ENCODE measurements at regions not wholly inside any gene's neighbourhood (a gene's known extent, or its start where the extent isn't known, plus 50 kb on each side); places are given as distances from the start of the nearest gene placed in this dataset.

- 0% methylated on average over 1 of the region's 1 CpG for WGBS (ENCODE audit: missing lambda C conversion rate)
- ATAC-seq (no peak), FAIRE-seq (no peak)
Observed at GRCh38 chr4:134787315-134787714, 585.7 kb upstream of the PABPC4L start.

GRCh38 chr4:134780244-134780643 is 578.7 kb upstream of the PABPC4L start:
- ChIA-PET POLR2A (no interaction called here), CTCF (no interaction called here)
- H3K9me3 ChIP-seq, result no peaks in the 10 kb centered on the region
- no peak for TF ChIP-seq HEYL (CRISPR knock-in tag; IDR thresholded peaks at IDR 0.05)
- TF ChIP-seq, protein P1, sequence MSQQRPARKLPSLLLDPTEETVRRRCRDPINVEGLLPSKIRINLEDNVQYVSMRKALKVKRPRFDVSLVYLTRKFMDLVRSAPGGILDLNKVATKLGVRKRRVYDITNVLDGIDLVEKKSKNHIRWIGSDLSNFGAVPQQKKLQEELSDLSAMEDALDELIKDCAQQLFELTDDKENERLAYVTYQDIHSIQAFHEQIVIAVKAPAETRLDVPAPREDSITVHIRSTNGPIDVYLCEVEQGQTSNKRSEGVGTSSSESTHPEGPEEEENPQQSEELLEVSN (IDR thresholded peaks at IDR 0.05; ENCODE audit: borderline replicate concordance, low read depth), result no peak
- TF ChIP-seq JUNB (IDR thresholded peaks at IDR 0.05), result no peak
- TF ChIP-seq, protein P2, sequence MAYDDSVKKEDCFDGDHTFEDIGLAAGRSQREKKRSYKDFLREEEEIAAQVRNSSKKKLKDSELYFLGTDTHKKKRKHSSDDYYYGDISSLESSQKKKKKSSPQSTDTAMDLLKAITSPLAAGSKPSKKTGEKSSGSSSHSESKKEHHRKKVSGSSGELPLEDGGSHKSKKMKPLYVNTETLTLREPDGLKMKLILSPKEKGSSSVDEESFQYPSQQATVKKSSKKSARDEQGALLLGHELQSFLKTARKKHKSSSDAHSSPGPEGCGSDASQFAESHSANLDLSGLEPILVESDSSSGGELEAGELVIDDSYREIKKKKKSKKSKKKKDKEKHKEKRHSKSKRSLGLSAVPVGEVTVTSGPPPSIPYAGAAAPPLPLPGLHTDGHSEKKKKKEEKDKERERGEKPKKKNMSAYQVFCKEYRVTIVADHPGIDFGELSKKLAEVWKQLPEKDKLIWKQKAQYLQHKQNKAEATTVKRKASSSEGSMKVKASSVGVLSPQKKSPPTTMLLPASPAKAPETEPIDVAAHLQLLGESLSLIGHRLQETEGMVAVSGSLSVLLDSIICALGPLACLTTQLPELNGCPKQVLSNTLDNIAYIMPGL (CRISPR knock-in tag; IDR thresholded peaks at IDR 0.05; ENCODE audit: borderline replicate concordance), result no peak
- no peak for TF ChIP-seq HES2 (IDR thresholded peaks at IDR 0.05)
- TF ChIP-seq BCL3 (IDR thresholded peaks at IDR 0.05), result no peak
- no peak for TF ChIP-seq KDM1A (IDR thresholded peaks at IDR 0.05; ENCODE audit: low read depth)
- TF ChIP-seq FOSB (CRISPR knock-in tag; IDR thresholded peaks at IDR 0.05), result no peak
- TF ChIP-seq, protein P3, sequence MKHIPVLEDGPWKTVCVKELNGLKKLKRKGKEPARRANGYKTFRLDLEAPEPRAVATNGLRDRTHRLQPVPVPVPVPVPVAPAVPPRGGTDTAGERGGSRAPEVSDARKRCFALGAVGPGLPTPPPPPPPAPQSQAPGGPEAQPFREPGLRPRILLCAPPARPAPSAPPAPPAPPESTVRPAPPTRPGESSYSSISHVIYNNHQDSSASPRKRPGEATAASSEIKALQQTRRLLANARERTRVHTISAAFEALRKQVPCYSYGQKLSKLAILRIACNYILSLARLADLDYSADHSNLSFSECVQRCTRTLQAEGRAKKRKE (CRISPR knock-in tag; IDR thresholded peaks at IDR 0.05; ENCODE audit: low read depth), result no peak
- TF ChIP-seq SMC3 (IDR thresholded peaks at IDR 0.05), result no peak
- TF ChIP-seq ZC3H11A (IDR thresholded peaks at IDR 0.05), result no peak
- no peak for TF ChIP-seq USF2 (IDR thresholded peaks at IDR 0.05)
- no peak for TF ChIP-seq HDAC2 (IDR thresholded peaks at IDR 0.05)
- TF ChIP-seq, protein P4, sequence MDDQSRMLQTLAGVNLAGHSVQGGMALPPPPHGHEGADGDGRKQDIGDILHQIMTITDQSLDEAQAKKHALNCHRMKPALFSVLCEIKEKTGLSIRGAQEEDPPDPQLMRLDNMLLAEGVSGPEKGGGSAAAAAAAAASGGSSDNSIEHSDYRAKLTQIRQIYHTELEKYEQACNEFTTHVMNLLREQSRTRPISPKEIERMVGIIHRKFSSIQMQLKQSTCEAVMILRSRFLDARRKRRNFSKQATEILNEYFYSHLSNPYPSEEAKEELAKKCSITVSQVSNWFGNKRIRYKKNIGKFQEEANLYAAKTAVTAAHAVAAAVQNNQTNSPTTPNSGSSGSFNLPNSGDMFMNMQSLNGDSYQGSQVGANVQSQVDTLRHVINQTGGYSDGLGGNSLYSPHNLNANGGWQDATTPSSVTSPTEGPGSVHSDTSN (IDR thresholded peaks at IDR 0.05), result no peak
- no peak for TF ChIP-seq ZFP36 (IDR thresholded peaks at IDR 0.05; ENCODE audit: borderline replicate concordance, partially characterized antibody)
- no peak for TF ChIP-seq TFCP2L1 (CRISPR knock-in tag; IDR thresholded peaks at IDR 0.05)
- TF ChIP-seq MAFK (IDR thresholded peaks at IDR 0.05; ENCODE audit: partially characterized antibody), result no peak
- TF ChIP-seq GATA3 (IDR thresholded peaks at IDR 0.05; ENCODE audit: borderline replicate concordance), result no peak
- H3K4me2 ChIP-seq, result no peak overlapping the region
- no peak for FAIRE-seq
- DNase-seq (ENCODE audit: low read depth in 1 of 2, low spot score in 1 of 2), result no peak
- H3K27ac ChIP-seq, result no peak overlapping the region
- WGBS (ENCODE audit: missing lambda C conversion rate), result 13% methylated on average over 2 of the region's 2 CpGs
- no peaks in the 10 kb centered on the region for H3K4me1 ChIP-seq
- no peak overlapping the region for H3K4me3 ChIP-seq
- no peak for ATAC-seq

More at GRCh38 chr4:134787315-134787714, 585.7 kb upstream of the PABPC4L start:
- no peaks in the 10 kb centered on the region for H3K9me3 ChIP-seq
- POLR2A ChIA-PET, result no interaction called here
- no peak overlapping the region for H3K4me2 ChIP-seq
- H3K4me1 ChIP-seq, result no peaks in the 10 kb centered on the region
- no peak overlapping the region for H3K4me3 ChIP-seq
- DNase-seq (ENCODE audit: low read depth in 1 of 2, low spot score in 1 of 2), result no peak
- TF ChIP-seq POLR2A (IDR thresholded peaks at IDR 0.05; ENCODE audit: low read length) (no peak), USF2 (IDR thresholded peaks at IDR 0.05) (no peak), RARB (CRISPR knock-in tag; IDR thresholded peaks at IDR 0.05) (no peak)
- no peak overlapping the region for H3K27ac ChIP-seq
- CTCF ChIA-PET, result interaction anchor here (1.1 kb wide), 1 partner anchor 18 kb away, joined by 3 read pairs; no protein-coding TSS in a partner anchor

Data from A549 (cell line).